ENCODE measurements at regions not wholly inside any gene's neighbourhood (a gene's known extent, or its start where the extent isn't known, plus 50 kb on each side); places are given as distances from the start of the nearest gene placed in this dataset.
"Not testable (repeated sequence)": the region's sequence is repeated elsewhere in the genome, so short reads cannot be mapped to it uniquely, and the experiment has no call there.

- H3K4me3 ChIP-seq (ENCODE audit: control insufficient read depth, low read depth, low read length); DNase-seq (ENCODE audit: low read depth): not testable (repeated sequence)
Measured at GRCh38 chr4:9110700-9111099, 59.5 kb upstream of the FAM90A26 start.

GRCh38 chr4:9103148-9103524, 67.1 kb upstream of the FAM90A26 start:
- DNase-seq (ENCODE audit: low read depth); H3K4me3 ChIP-seq (ENCODE audit: control insufficient read depth, low read depth, low read length): not testable (repeated sequence)
- TF ChIP-seq CTCF (IDR thresholded peaks at IDR 0.05; ENCODE audit: control insufficient read depth, insufficient read depth, low read depth, low read length, missing control alignments): peak; percentile 4

GRCh38 chr4:9102471-9103147, 67.6 kb upstream of the FAM90A26 start:
- H3K4me3 ChIP-seq (ENCODE audit: control insufficient read depth, low read depth, low read length); DNase-seq (ENCODE audit: low read depth): not testable (repeated sequence)

- not testable (repeated sequence) for DNase-seq (ENCODE audit: low read depth); H3K4me3 ChIP-seq (ENCODE audit: control insufficient read depth, low read depth, low read length)
Measured at GRCh38 chr4:9096330-9096729, 73.9 kb upstream of the FAM90A26 start.

GRCh38 chr4:9078796-9079195, 91.4 kb upstream of the FAM90A26 start:
- not testable (repeated sequence) for H3K4me3 ChIP-seq (ENCODE audit: control insufficient read depth, low read depth, low read length); DNase-seq (ENCODE audit: low read depth)

- not testable (repeated sequence) for H3K4me3 ChIP-seq (ENCODE audit: control insufficient read depth, low read depth, low read length); DNase-seq (ENCODE audit: low read depth)
Measured at GRCh38 chr4:9076974-9077373, 93.2 kb upstream of the FAM90A26 start.

GRCh38 chr4:9076486-9076885, 93.7 kb upstream of the FAM90A26 start:
- H3K4me3 ChIP-seq (ENCODE audit: control insufficient read depth, low read depth, low read length); DNase-seq (ENCODE audit: low read depth): not testable (repeated sequence)

- DNase-seq (ENCODE audit: low read depth); H3K4me3 ChIP-seq (ENCODE audit: control insufficient read depth, low read depth, low read length): not testable (repeated sequence)
Measured at GRCh38 chr4:9073371-9073770, 96.8 kb upstream of the FAM90A26 start.

GRCh38 chr4:9072521-9073220, 97.5 kb upstream of the FAM90A26 start:
- DNase-seq (ENCODE audit: low read depth); H3K4me3 ChIP-seq (ENCODE audit: control insufficient read depth, low read depth, low read length): not testable (repeated sequence)

- H3K4me3 ChIP-seq (ENCODE audit: control insufficient read depth, low read depth, low read length); DNase-seq (ENCODE audit: low read depth): not testable (repeated sequence)
Measured at GRCh38 chr4:9067923-9068322, 102.3 kb upstream of the FAM90A26 start.

- not testable (repeated sequence) for H3K4me3 ChIP-seq (ENCODE audit: control insufficient read depth, low read depth, low read length); DNase-seq (ENCODE audit: low read depth)
Measured at GRCh38 chr4:9063612-9064011, 106.6 kb upstream of the FAM90A26 start.

- not testable (repeated sequence) for H3K4me3 ChIP-seq (ENCODE audit: control insufficient read depth, low read depth, low read length); DNase-seq (ENCODE audit: low read depth)
Measured at GRCh38 chr4:9024866-9025265, 145.3 kb upstream of the FAM90A26 start.

GRCh38 chr4:9009792-9010191, 138.2 kb upstream of the HMX1 start:
- not testable (repeated sequence) for DNase-seq (ENCODE audit: low read depth); H3K4me3 ChIP-seq (ENCODE audit: control insufficient read depth, low read depth, low read length)

- not testable (repeated sequence) for DNase-seq (ENCODE audit: low read depth); H3K4me3 ChIP-seq (ENCODE audit: control insufficient read depth, low read depth, low read length)
Measured at GRCh38 chr4:9008407-9008806, 136.8 kb upstream of the HMX1 start.

GRCh38 chr4:9001153-9001552, 129.5 kb upstream of the HMX1 start:
- not testable (repeated sequence) for H3K4me3 ChIP-seq (ENCODE audit: control insufficient read depth, low read depth, low read length); DNase-seq (ENCODE audit: low read depth)
